Right ventricle myocardium superior (tissue), 1 donor: ENCODE measurements at regions not wholly inside any gene's neighbourhood (a gene's known extent, or its start where the extent isn't known, plus 50 kb on each side); places are given as distances from the start of the nearest gene placed in this dataset.

Experiments
- ATAC-seq: fragments of 200-7000 bp; cut with Tn5 transposase; one replicate; pipeline ENCODE4 v1.9.1; 2020; ENCODE audit warnings: mild to moderate bottlenecking; ENCODE audit not compliant: poor library complexity
- DNase-seq: peaks from one replicate; pipeline ENCODE4 v3.0.0-alpha.2; 2020
- intact Hi-C: fragments of 100-400 bp; cut with DNase I; formaldehyde crosslinking; loops from one replicate; pipeline ENCODE4 v1.11.2; 2022
- donor health status: DM: no; HTN: yes; CAD: no; lungs with severe emphysema.

DNA sequence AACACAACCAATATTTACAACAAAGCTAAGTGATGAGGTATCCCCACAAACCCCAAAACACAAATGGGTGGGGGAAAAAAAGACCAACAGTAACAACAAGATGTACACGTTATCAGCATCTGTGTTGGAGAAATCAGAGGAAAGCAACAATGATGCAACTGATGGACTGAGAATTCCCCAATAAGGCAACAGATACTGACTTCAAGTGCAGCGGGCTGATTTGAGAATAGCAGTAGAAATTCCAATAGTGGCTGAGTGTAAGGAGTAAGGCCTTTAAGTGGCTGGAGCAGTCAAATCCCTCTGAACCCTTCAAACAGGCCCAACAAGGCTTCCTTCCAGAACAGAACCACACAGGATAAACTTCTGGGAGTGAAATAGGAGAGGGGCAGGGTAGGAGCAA lies 97.6 kb downstream of the TM2D1 start:
- DNase-seq (no peak), ATAC-seq (peak; percentile 70)
- intact Hi-C loops = no loop called here

DNA sequence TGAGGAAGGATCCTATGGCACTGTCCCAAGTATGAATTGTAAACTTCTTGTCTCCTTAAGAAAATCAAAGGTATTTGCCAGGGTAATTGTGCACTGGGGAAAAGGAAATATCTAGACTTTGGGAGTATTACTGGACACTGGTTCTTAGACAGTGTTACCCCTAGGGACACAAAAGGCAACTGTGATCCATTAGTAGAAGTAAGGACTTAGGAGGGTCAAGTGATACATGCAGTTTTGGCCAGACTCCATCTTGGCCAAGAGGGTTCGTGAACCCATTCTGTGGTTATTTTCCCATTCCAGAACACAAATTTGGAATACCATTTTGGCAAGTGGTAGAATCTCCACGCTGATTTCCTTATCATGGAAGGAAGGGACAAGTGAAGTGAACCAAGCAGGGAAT lies 98.1 kb downstream of the TM2D1 start:
- DNase-seq = peak; percentile 44
- ATAC-seq = peak; percentile 93
- intact Hi-C loops = no loop called here

DNA sequence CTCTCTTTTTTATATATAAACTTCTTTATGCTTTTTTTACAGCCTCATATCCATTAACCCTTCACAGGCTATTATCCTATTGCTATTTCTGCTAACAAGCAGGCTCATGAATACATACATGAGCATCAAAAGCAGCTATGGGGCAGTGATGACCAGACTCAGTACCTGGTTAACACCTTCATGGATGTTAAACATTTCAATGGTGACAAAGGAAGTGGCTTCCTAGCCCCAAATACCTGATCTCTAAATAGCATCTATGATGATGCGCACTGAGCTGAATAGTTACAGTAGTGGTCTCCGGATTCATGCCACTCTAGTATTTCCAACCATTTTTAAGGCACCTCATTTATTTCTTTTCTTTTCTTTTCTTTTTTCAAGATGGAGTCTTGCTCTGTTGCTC lies 101.1 kb downstream of the TM2D1 start:
- ATAC-seq = no peak
- intact Hi-C loops = no loop called here
- no peak for DNase-seq

DNA sequence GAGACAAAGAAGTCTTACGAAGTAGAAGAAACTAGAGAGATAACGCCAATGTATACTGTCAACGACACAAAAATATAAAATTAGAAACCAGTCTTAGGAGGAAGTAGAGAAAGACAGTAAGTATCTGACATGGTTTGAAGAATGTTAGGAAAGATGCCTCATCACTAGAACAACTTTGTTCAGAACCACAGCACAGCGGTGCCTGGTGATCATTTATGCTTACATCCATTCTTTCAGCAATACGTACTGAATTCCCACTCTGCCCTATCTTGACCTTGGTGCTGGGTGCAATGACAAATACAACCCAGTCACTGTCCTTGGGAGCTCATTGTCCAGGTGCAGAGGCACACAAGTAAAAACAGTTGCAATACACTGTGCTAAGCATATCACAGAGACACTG lies 104.4 kb downstream of the TM2D1 start:
- no peak for ATAC-seq
- intact Hi-C loops = no loop called here
- no peak for DNase-seq

DNA sequence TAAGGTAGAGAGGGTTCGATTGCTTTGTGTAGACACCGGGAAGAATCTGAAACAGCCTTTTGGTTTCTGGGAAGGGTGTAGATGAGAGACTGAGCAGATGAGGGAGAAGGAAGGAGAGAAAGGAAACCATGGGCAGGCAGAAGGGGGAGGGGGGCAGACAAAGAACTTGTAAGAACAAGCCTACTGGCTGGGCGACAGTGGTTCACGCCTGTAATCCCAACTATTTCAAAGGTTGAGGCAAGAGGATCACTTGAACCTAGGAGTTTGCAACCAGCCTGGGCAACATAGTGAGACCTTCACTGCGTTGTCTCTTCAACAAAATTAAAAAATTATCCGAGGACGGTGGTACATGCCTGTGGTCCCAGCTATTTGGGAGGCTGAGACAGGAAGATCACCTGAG lies 106.2 kb downstream of the TM2D1 start:
- DNase-seq (no peak), ATAC-seq (no peak)
- intact Hi-C loops = no loop called here

DNA sequence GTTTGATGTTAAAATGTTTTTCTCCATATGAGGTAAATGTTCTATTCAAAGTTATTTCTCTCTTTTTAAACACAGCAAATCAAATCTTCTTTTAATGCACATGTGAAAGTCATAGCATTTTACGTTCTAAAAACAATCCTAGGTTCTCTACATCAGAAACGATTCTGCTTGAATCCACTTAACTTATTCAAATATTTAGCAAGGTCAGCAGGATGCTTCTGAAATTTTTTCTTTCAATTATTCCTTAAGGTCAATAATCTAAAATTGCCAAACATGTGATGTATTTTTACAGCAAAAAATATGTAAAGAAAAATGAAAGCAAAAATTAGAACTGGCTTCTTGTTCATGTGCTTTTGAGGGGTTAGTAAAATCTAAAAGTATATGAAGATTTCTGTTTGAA lies 106.7 kb downstream of the TM2D1 start:
- no peak for DNase-seq
- intact Hi-C loops = no loop called here
- ATAC-seq = no peak

DNA sequence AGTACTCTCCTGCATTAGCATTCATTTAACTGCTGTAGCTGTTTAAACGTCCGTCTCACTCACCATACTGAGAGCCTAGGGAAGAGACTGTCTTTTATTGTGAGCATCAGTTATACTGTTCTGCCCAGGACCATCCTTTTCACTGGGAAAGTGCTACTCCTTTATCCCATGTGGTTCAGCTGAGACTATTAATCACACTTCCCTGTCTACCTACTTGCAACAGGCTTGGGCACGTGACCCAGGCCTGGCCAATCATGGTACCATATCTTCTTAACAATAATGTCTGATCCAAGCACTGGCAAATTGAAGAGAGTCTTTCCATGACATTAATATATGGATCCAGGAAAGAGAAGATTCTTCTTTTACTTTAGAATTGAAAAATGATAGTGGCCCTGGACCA lies 108.1 kb downstream of the TM2D1 start:
- ATAC-seq = no peak
- intact Hi-C loops = no loop called here
- no peak for DNase-seq

DNA sequence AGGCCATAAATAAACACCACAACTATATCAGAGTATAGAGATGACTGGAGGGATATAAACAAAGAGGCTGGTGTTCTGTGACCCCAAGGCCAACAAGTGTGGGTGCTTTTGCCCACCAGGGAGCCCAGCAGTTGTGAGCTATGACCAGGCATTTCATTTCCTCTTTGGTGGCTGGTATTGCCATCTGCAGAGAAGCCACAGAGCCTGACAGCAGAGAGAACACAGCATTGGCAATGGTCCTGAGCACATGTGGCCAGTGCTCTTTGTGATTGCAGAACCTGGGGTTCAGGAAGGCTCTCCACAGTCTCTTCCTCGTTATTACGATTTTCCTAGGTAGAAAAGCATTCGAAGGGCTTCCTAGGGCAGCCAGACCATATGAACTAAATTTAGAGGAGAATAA lies 112.3 kb downstream of the TM2D1 start:
- no peak for DNase-seq
- intact Hi-C loops = no loop called here
- ATAC-seq = no peak

DNA sequence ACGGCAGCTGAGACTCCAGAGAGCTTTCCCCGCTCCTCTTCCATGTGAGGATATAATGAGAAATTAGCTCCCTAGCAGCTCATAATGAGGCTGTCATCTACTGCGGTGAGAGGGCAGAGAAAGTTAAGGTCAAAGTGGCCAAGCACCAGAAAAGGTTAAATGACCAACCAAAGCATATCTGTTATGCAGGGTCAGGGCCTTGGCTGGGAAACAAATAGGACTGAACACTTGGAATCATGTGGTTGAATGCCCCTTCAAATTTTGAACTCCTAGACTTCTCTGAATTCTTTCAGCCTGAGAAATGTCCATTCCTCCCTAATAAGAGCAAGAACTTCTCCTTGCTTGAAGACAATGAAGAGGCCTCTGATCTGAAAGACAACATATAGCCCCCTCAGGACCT lies 115.9 kb downstream of the TM2D1 start:
- no peak for DNase-seq
- intact Hi-C loops = no loop called here
- no peak for ATAC-seq

DNA sequence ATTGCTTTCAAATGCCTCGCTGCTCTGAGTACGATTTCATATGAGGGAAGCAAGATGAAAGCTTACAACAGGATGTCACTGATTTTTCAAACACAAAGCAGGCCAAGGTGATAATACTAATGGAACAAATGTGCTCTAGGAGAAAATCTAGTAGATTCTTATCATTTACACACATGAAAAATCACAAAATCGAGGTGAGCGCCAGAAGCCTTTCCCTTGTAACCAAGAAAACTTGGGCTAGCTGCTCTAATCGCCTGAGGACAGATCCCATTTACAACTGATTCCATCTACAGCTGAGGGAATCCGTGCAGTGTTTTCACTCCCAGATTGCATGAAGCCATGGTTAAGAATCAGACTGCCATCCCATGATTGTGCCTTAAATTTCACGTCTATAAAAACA lies 117.5 kb downstream of the TM2D1 start:
- no peak for ATAC-seq
- DNase-seq = no peak
- intact Hi-C loops = no loop called here

DNA sequence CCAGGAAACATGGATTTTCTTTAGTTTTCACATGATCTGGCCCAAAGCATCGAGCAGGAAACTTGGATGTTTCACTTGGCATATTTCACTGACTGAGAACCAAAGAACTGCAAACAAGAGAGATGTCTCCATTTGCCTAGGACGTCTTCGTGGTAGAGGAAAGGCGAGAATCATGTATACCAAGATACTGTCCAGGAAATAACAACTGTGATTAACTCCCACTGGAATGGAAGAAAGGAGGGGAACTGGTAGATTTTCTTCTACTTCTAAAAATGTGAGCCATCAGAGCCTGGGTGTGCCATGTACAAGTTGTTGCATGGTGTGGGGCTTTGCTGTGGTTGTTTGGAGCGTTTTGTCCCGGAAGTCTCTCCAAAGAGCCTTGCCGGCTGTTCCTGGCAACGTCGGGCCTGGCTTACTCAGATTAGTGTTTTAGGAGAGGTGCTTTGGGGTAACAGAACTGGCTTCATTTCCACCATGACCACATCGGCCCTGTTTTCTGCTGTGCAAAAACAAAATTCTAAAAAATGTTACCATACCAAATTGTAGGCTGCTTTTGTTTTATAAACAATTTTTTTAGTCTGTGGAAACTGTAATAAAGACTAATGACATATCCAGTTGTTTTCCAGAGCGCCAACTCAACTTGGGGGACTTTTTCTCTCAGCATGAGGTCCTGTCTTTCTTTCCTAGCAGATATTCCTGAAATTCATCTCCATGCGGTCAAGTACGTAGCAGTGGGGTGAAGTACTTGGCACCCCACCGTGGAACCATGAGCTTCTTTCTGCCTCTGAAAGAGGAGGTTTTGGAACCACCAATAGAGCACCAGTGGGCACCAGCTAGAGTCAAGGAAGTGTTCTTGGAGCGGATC lies 118.3 kb downstream of the TM2D1 start:
- peak; percentile 95 for ATAC-seq
- intact Hi-C loops = no loop called here

DNA sequence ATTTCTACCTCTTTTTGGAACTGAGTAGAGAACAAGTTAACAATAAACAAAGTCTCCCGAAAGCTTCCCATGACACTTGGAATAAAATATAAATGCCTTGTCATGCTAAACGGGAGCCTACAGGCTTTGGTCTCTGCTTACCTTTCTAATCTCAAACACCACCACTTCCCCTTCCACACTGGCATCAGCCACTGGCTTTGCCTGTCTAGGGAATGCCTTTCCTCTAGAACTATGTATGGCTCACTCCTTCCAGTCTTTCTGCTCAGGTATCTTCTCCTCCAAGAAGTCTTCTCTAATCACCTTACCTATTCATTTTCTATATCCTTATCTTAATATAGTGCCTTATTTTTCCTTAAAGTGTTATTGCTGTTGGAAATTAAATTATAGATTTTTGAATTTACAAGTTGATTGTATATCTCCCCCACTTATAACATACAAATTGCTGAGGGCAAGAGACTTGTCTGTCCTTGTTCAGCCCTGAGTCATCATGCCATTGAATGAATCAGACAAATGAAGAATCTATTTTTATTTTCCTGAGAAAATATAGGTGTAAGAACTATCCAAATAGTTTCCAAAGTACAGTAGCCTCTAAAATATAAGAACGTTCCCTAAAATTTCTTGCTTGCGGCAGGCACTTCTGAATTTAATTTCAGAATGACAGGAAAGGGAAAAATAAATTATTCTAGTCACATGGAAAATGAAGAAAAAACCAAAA lies 119.2 kb downstream of the TM2D1 start:
- intact Hi-C loops = no loop called here
- DNase-seq (no peak), ATAC-seq (no peak)

More for the DNA sequence above, 118.3 kb downstream of the TM2D1 start:
- peak; percentile 88 for DNase-seq

DNA sequence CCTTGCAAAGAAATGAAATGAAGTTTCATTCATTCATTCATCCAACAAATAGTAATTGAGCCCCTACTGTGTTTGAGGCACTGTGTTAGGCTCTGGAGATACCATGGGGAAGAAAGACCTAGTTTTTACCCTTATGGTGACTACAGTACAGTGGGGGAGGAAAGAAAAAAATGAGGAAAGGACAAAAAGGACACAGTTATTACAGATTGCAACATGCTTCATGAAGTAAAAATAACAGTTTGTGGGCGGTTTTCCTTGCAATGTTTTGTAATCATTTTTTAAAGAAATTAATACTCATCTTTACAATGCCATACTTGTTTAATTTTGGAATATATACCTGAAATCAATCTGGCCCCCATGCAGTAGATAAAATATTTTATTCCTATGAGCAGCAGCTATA lies 120.3 kb downstream of the TM2D1 start:
- ATAC-seq = no peak
- intact Hi-C loops = no loop called here

DNA sequence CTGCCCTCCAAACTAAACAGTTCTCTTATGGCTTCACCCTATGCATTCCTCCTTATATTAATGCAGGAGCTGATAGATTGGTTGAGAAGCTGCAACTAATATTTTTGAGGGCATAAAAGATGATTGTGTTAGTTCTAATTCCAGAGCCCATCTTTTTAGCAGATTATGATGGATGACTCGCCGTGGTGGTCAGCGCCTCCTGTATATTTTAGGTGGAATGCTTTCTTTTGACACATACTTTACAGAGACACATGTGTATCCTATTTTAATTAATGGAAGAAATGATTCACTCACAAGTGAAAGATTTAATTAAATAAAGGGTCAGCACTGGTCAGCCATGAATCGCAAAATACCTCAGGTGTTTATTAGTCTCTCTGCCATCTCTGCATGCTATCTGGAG lies 120.7 kb downstream of the TM2D1 start:
- DNase-seq = no peak
- intact Hi-C loops = no loop called here
- no peak for ATAC-seq

More for the DNA sequence above, 120.3 kb downstream of the TM2D1 start:
- DNase-seq = no peak

DNA sequence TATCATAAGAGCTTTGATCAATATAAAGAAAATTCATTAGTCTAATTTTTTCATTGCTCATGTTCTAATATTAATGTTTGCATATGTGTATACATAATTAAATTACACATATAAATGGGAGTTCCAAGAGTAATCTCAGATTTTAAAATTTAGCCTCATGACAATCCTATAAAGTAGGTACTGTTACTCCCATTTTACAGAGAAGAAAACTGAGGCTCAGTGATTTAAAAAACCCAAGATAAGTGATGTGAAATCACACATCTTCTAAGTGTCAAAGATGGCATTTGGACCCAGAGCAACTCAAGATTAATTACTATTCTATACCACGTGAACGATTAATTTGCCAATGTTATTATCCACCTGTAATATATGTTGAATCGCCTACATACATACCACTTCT lies 122.3 kb downstream of the TM2D1 start:
- intact Hi-C loops = no loop called here
- no peak for ATAC-seq
- no peak for DNase-seq

DNA sequence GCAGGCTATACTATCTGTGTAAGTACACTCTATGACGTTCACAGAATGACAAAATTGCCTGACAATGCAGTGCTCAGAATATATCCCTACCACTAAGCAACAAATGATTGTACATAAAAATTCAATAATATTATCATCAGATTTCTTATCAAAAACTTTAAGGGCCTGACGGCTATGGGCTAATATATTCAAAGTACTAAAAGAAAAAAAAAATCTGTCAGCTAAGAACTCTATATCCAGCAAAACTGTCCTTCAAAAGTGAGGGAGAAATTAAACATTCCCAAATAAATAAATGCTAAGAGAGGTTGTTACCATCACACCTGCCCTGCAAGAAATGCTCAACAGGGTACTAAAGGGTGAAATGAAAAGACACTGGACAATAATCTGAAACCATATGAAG lies 127.3 kb downstream of the TM2D1 start:
- intact Hi-C loops = no loop called here
- DNase-seq = no peak
- no peak for ATAC-seq

DNA sequence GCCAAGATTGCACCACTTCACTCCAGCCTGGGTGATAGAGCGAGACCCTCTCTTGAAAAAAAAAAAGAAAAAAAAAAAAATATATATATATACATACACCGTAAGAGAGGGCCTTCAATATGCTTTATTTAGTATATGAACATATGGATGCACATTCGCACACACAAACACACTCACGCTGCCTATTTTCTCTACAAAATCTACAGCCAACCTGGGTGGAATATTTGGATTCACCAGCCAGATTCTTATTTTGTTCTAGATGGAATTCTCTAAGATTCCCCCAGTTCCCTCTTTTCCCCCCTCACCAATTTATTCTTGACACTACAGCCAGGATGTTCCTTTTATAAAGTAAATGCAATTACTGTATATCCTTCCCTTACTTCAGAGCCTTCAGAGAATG lies 131.6 kb downstream of the TM2D1 start:
- DNase-seq = no peak
- intact Hi-C loops = no loop called here

DNA sequence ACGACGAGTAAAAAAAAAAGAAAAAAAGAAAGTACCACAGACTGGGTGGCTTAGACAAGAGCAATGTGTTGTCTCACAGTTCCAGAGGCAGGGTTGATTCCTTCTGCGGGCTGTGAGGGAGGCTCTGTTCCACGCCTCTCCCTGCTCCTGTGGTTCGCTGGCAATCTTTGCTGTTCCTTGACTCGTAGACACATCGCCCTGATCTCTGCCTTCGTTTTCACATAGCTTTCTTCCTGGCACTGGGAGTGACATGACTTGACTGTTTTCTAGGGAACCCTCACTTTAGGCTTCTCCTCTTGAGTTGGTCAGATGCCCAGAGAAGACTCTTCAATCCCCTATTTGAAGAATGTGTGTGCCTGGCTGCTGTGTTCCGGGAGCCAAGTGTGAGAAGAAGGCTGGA lies 133.6 kb downstream of the TM2D1 start:
- intact Hi-C loops = no loop called here
- DNase-seq (no peak), ATAC-seq (no peak)

More for the DNA sequence above, 131.6 kb downstream of the TM2D1 start:
- no peak for ATAC-seq

DNA sequence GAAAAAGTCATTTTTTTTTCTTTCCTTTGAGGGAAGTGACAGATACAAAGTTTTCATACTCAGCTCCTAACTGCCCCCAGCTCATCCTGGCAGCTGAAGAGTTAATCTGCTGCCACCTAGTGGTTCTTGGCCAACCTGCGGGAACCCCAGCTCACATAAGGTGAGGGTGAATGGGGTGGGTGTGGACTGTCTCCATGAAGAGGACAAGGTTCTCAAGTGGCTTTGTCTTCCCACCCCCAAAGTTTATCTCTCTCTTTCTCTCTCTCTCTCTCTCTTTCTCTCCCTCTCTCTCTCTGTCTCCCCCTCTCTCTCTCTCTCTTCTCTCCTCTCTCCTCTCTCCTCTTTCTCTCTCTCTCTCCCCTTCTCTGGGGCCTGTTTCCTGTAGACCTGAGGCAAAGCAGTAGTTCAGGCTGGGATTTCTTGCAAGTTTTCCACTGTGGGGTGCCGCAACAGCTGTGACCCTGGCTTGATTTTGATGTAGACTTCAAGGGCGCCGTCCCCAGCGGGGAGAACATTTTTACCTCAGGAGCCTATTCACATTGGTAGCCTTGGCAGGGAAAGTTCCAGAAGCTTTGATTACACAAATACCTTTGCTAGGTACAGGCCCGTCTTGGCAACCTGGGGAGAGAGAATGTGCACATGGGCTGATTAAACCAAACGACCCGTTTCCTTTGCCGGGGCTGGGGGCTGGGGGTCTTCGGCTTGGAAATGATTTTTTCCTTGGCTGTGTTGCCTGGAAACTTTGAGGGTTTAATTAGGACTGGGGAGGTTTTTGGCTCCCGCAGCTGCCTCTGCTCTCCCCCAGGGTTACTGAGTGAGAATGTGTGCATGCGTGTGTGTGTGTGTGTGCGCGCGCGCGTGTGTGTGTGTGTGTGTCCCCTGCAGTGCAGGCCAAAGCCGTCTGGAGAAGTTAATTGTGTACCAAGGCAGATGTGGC lies 135.9 kb downstream of the TM2D1 start:
- peak; percentile 49 for DNase-seq
- intact Hi-C loops = loop anchor here (10.0 kb wide), 1 partner anchor 104 kb away; no protein-coding TSS in a partner anchor
- peak; percentile 91 for ATAC-seq
